NCI-H1417 (cell line): ENCODE measurements at regions not wholly inside any gene's neighbourhood (a gene's known extent, or its start where the extent isn't known, plus 50 kb on each side); places are given as distances from the start of the nearest gene placed in this dataset.

Source experiments
- DNase-seq, 3 experiments: peaks; one replicate each; lab custom pipeline; 2025; lab: John Stamatoyannopoulos, UW

DNA sequence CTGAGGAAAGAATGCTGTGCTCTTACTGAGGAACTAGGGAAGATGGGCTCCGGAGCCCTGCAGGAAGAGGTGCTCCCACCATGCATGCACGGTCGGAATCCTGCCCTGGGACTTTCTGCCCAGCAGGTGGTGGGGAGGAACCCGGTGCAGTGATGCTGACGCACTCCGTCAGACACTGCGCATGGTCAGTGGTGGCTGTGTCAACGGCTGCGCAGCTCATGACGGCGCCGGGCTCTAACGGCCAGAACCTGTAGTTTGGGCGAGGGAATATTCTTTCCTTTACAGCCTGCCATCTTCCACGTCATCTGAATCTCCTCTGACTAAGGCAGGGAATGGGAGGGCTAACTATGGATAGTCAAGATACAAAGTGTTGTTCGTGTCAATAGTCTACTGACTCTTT lies 189.2 kb upstream of the MGMT start:
- no peak for DNase-seq

- no peak for DNase-seq
Measured at GRCh38 chr10:129278686-129279085, 188.4 kb upstream of the MGMT start.

GRCh38 chr10:129279446-129280154 lies 187.4 kb upstream of the MGMT start:
- no peak for DNase-seq

DNA sequence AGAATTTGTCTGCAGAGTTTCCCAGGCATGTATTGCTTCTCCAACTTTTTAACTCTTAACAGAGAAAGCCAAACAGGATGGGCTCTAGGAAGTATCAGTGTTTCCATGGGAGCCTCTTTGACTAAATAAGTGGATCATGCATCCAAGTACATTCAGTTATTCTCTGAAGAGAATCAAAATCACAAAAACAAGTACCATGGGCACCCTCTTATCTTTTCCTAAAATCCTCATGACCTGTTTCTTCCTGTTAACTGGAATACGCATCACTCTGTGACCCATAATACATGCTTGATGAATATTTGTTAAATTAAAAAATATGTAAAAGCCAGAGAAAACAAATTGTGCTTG lies 186.9 kb upstream of the MGMT start:
- DNase-seq = no peak

DNA sequence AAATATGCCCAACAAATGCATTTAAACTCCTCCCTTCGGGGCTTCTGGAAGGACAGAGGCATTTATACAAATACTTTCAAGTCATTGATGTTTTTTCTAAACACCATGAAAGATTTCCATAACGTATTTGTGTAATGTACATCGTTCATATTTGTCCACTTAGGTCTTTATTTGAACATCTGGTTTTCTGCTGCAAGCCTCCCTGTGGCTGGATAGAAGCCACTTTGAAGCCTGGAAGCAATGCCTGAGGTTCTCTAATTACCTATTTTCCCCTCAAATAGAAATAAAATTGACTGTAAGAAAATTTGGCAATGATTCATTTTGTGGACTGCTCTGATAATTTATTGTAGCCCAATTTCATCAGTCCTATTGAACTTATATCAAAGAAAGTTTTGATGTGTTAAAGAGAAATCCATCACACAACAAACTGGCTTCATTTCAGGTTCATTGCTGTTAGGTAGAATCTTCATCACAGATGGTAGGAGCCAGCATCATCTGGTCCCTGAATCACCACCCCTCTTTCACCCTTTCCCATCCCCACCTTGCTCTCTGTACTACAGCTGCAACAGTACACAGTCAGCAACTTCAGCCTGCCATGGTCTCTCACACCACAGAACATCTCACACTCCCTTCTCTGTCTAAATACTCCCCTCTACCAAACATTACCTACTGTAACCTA lies 186.0 kb upstream of the MGMT start:
- no peak for DNase-seq

- DNase-seq = no peak
Measured at GRCh38 chr10:129285459-129285858, 181.6 kb upstream of the MGMT start.

DNA sequence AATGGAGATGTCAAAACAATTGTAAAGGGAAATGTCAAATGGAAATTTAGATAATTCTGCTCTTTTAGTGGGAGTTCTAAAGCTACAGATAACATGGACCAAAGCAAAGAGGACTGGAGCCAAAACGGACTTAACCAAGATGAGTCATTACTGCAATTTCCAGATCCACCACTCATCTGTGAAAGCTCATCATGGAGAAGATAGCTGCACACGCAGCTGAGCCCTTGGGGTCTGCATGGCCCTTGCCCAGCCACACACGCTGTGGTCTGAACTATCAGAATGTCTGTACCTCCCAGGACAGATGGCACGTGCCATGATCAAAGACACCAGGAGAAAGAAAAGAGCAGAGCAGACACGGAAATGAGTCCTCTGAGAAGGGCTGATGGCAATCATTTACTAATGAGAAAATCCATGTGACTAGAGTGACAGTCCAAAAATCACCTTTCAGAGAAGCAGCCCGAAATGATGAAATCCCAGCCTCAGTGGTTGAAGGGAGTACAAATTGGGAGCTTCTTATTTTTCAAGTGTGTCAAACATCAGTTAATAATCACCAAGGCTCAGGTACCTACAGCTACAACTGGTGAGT lies 177.9 kb upstream of the MGMT start:
- no peak for DNase-seq

DNA sequence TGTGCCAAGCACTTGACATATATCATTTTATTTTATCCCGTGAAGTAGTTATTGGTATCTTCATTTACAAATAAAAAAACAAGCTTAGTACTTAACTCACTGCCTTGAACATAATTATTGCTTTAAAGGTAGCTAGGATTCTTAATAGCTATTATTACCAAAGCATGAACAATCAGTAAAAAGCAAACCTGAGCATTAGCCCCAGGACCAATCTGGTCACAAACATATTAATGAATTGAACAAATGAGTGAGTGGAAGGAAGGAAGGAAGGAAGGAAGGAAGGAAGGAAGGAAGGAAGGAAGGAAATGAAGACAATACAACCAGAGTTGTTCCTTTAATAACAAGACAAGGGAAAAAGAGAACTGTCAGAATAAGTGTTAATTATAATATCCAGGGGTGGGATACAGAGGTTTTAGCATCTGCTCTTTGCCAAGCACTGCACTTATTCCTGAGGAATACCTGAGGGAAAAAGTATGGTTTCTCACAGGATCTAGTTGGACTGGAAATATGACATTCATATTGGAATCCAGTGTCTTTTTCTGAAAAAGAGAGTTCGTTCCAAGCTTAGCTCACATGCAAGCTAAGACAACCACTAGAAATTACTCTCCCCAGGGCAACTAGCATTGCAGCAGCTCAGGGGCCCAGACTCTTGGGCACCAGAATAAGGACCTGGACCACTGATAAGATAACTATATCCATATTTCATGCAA lies 172.9 kb upstream of the MGMT start:
- DNase-seq = no peak

- DNase-seq = no peak
Measured at GRCh38 chr10:129294944-129295343, 172.1 kb upstream of the MGMT start.

GRCh38 chr10:129305046-129305445 lies 162.0 kb upstream of the MGMT start:
- no peak for DNase-seq

- DNase-seq = no peak
Measured at GRCh38 chr10:129307141-129307540, 159.9 kb upstream of the MGMT start.

GRCh38 chr10:129308953-129309564 lies 158.0 kb upstream of the MGMT start:
- peak in 1 of 3 experiments; percentile 0 for DNase-seq

- DNase-seq = peak in 1 of 3 experiments; percentile 9
Measured at GRCh38 chr10:129309565-129309964, 157.5 kb upstream of the MGMT start.

DNA sequence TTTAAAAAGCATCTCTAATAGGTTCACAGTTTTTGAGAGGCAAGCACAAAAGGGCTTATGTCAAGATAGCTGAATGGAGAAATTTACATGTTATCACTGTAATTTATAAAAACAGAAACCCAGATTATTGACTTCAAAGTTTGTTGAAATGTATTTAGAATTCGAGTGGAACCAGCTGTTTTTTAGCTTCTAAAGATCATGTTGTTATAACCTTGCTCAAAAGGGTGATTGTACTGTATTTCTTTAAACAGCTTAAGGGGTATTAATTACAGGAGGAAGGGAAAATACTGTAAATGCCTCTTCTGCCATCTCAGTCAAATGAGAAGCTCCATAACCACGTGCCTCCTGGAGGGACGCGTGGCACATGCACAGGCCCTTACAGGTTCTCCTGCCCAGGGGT lies 156.2 kb upstream of the MGMT start:
- DNase-seq = no peak

DNA sequence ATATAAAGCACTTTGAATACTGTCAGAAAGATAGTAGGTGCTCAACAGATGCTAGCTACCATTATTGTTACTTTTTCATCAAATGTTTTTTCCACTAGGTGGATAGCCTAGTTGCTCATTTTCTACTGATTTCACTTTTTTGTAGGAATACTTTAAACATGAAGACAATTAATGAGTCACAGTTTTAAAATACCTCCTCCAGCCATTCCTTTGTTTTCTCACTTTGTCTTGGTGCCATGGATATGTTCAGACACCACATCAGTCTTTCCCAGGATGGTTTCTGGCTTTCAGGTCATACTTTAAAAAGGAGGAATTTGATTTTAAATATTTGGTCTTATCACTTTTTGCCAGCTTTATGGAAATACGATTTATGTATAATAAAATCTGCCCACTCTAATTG lies 147.1 kb upstream of the MGMT start:
- no peak for DNase-seq

DNA sequence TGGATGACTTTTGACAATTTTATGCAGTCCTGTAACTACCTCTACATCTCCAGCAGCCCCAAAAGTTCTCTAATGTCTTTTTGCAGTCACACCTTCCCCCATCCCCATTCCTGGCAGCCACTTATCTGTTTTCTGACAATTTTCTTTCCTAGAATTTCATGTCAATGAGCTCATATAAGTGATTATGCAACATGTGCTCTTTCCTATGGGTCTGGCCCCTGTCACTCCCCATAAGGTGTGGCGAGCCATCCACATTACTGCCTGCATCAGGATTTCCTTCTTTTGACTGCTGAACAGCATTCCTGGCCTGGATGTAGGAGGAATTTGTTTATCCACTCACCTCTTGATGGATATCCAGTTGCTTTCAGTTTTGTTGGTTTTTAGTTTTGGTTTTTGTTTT lies 146.7 kb upstream of the MGMT start:
- no peak for DNase-seq

DNA sequence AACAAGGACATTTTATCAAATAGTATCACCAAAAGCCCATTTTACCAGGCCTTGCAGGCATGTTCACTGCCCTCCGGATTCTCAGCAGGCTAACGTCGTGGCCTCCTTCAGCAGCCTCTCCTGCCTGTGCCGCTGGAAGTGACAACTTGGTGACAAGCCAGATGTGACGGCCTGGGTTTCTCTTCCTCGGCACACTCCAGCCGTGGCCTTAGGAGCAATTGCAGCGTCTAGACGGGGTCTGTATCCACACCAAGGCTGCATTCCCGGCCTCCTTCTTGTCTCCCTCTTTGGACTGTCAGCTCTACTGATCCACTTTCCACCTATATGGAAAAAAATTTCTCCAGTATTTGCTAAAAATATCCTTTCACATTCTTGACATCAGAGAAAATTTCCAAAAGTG lies 145.3 kb upstream of the MGMT start:
- DNase-seq = no peak

GRCh38 chr10:129322933-129323820 lies 143.9 kb upstream of the MGMT start:
- peak in 1 of 3 experiments; percentile 0 for DNase-seq

GRCh38 chr10:129323879-129324278 lies 143.2 kb upstream of the MGMT start:
- no peak for DNase-seq

DNA sequence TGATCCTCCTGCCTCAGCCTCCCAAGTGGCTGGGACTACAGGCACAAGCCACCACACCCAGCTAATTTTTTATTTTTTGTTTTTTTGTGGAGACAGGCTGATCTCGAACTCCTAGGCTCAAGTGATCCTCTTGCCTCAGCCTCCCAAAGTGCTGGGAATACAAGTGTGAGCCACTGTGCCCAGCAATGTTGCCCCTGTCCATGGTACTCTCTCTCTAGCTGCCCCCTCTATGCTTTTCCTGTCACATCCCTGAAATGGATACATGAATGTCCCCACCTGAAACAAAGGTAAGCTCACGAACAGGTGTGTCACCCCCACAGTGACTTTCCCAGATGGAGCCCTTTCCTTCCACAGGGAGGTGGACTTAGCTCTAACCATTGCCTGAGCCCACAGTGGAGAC lies 141.1 kb upstream of the MGMT start:
- DNase-seq = no peak

GRCh38 chr10:129328546-129328945 lies 138.5 kb upstream of the MGMT start:
- no peak for DNase-seq
